Mucosa of gallbladder (tissue), 1 donor: ENCODE measurements at regions not wholly inside any gene's neighbourhood (a gene's known extent, or its start where the extent isn't known, plus 50 kb on each side); places are given as distances from the start of the nearest gene placed in this dataset.

ENCODE experiments used
- DNase-seq: peaks from one replicate; pipeline ENCODE4 v3.0.0-alpha.2; 2020; ENCODE audit warnings: low spot score
- donor health status: DM: no; HTN: no; CAD: no.

- DNase-seq = no peak
Measured at GRCh38 chr5:167012123-167013034, 1279.1 kb upstream of the WWC1 start.

- DNase-seq = no peak
Measured at GRCh38 chr5:167014401-167015056, 1276.9 kb upstream of the WWC1 start.

- no peak for DNase-seq
Measured at GRCh38 chr5:167020418-167020817, 1271.0 kb upstream of the WWC1 start.

GRCh38 chr5:167029488-167029887, 1262.0 kb upstream of the WWC1 start:
- no peak for DNase-seq

GRCh38 chr5:167030500-167031120, 1260.8 kb upstream of the WWC1 start:
- DNase-seq = no peak

- DNase-seq = no peak
Measured at GRCh38 chr5:167036585-167036984, 1254.9 kb upstream of the WWC1 start.

GRCh38 chr5:167049043-167049663, 1242.3 kb upstream of the WWC1 start:
- DNase-seq = peak; percentile 64

- no peak for DNase-seq
Measured at GRCh38 chr5:167049771-167050567, 1241.5 kb upstream of the WWC1 start.

GRCh38 chr5:167050568-167051401, 1240.7 kb upstream of the WWC1 start:
- no peak for DNase-seq

GRCh38 chr5:167051402-167051768, 1240.1 kb upstream of the WWC1 start:
- DNase-seq = no peak

- no peak for DNase-seq
Measured at GRCh38 chr5:167052791-167053190, 1238.7 kb upstream of the WWC1 start.

- no peak for DNase-seq
Measured at GRCh38 chr5:167057665-167058064, 1233.8 kb upstream of the WWC1 start.

- DNase-seq = no peak
Measured at GRCh38 chr5:167061695-167062094, 1229.8 kb upstream of the WWC1 start.

- DNase-seq = no peak
Measured at GRCh38 chr5:167063116-167063515, 1228.3 kb upstream of the WWC1 start.

GRCh38 chr5:167063788-167064187, 1227.7 kb upstream of the WWC1 start:
- DNase-seq = no peak

- no peak for DNase-seq
Measured at GRCh38 chr5:167064198-167064776, 1227.2 kb upstream of the WWC1 start.

- DNase-seq = no peak
Measured at GRCh38 chr5:167065794-167066193, 1225.7 kb upstream of the WWC1 start.

- DNase-seq = no peak
Measured at GRCh38 chr5:167071981-167072610, 1219.3 kb upstream of the WWC1 start.

- no peak for DNase-seq
Measured at GRCh38 chr5:167081561-167081960, 1209.9 kb upstream of the WWC1 start.

GRCh38 chr5:167096816-167097215, 1194.6 kb upstream of the WWC1 start:
- no peak for DNase-seq
